ENCODE measurements at regions not wholly inside any gene's neighbourhood (a gene's known extent, or its start where the extent isn't known, plus 50 kb on each side); places are given as distances from the start of the nearest gene placed in this dataset.
"Not testable (repeated sequence)": the region's sequence is repeated elsewhere in the genome, so short reads cannot be mapped to it uniquely, and the experiment has no call there.

DNA sequence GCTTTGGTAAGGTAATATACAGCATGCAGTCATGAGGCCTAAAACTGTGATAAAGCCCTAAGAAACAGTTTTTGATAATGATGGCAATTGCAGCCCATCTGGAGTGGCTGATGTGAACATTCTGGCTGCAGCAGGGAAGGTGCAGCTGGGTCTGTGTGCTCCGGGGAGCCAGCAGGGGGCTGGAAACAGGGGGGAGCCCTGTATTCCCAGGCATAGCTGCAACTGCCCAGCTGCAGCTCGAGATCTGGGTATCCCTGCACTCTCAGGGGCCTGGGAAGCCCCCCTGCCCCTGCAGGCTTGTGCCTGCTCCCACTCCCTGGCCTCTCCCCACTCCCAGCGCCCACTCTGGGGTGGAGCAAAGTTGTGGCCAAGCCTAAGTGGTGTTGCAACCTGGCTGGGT, 95.6 kb downstream of the RRAGB start:
- no peak for DNase-seq

DNA sequence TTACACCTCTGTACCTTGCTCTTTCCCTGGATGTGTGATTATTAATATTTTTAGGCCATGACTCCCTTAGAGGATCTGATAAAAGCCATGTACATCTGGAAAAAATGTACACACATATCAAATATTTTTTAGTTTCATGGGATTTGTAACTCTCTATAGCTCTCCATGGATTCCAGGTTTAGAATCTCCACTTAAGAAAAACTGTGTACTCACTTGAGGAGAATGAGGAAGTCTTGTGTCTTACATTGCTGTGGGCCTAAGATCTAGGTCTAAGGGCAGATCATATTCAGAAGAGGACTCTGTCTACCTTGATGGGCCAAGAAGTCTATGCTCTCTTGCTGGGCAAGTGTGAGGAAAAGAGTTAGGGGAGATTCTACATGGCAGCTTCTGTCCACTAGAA, 98.0 kb downstream of the RRAGB start:
- no peak for DNase-seq

DNA sequence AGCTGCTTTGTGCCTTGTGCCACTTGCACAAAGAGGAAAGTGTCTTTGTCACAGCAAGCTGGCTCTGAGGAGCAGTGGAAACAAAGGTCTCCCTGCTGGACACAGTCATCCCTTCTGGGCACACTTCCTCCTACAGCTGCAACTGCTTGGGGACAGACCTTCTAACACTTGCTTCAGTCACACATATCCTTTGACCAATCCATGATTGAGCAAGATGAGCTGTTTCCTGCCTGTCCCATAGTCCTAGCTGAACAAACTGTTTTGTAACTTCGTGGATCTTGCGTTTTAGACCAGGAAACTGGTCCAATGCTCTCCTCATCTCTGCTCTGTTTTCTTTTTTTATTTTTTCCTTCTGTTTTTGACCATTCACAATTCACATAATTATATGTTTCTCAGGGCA, 98.5 kb downstream of the RRAGB start:
- no peak for DNase-seq

DNA sequence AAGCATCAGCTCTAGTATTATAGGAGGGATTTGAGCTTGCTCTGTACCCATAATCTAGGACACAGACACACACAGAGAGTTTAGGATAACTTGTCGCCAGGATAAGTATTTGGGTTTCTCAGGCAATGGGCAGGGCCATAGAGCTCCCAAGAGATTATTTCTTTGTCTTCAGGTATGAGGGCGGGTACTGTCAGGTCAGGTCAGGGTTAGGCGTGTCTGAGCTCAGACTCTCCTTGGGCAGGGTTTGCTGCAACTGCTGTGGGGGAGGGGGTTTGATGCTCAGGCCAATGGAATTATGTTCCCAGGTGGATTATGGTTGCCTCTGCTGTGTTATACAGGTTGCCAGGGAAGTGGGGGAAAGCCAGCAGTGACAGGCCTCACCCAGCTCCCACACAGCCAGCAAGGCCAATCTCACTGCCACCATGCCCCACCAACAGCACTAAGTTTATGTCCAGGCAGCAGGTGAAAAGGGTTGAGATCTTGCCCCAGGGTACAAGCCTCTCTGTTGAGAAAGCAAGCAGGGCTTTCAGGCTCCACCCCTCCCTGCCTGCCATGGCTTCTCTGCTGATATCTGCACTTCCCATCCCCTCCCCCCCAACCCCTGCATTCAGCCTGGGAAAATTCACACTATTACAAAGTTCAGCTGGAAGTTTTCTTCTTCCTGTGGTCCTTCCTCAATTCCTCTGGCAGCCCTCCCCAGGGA, 101.3 kb downstream of the RRAGB start:
- DNase-seq = no peak

DNA sequence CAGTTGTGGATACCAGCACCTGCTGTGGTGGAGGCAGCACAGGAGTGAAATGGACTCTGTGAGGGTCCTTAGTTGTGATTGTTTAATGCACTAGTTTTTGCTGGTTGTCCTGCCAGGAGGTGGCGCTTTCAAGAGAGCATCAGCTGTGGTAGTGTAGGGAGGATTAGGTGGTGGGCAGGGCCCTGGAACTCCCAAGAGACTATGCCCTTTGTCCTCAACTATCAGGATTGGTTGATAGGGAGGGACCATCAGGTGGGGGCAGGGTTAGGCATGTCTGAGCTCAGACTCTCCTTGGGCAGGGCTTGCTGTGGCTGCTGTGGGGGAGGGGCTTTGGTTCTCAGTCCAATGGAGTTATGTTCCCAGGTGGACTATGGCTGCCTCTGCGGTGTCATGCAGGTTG, 121.9 kb downstream of the RRAGB start:
- DNase-seq = no peak

DNA sequence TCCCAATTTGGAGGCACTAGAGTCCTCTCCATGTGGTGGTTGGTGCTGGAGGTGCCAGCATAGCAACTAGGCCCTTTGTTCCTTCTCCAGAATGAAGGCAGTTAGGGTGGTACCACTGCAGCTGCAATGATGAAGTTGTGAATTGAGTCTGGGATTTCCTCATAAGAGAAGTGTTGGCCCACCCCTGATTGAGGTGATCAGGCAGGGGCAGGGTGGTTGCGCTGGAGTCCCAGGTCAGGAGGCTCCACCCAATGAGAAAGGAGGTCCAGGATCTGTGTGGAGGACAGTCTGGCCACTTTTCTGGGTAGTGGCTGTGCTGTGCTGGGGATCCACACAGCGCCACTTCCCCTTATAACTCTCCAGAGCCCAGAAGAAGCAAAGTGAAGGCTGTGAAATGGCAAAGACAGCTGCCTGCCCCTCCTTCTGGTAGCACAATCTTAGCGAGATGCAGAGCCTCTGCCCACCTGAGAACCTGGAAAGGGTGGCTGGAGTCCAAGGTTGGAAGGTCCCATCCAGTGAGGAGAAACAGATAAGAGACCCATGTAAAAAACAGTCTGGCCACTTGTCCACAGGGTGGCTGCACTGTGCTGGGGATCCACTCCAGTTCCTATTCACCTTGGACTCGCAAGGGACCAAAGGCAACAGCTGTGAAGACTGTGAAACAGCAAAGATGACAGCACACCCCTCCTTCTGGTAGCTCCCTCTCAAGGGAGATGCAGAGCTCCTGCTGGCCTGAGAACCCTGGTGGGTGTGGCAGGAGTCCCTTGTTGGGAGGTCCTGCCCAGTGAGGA, 124.6 kb downstream of the RRAGB start:
- DNase-seq = no peak

DNA sequence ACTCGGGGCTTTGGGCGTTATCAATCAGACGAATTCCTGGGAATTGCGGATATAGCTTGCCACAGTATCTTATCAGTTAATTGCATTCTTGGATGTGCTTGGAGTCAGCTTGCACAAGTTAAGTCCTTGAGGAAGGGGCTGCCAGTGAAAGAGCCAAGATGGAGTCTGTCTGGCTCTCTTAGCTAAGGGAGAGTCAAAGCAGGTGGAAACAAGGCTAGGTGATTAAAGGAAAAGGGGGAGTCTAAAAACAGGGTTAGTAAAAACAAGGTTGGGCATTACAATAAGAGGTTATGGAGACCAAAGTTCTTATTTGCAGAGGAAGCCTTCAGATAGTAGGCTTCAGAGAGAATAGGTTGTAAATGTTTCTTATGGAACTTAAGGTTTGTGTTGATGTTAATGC, 149.2 kb downstream of the RRAGB start:
- DNase-seq = not testable (repeated sequence)

DNA sequence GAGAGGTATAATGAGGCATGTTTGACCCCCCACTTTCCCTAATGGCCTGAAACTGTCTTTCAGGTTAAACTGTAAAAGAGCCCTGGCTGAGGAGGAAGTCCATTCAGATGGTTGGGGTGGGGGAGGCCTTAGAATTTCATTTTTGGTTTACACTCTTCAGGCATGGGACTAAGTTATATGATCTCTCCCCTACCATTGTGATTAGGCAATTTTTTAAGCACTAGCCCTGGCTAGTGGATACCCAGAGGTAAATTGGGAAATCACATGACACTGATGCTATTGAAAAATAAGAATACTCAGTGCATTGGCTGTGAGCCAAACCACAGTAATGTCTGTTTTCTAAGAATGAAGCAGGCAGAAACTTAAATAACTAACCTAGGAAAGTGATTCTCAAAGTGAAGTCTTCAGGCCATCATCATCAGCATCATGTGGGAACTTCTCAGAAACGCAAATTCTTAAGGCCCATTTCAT, 149.7 kb downstream of the RRAGB start:
- DNase-seq = no peak

DNA sequence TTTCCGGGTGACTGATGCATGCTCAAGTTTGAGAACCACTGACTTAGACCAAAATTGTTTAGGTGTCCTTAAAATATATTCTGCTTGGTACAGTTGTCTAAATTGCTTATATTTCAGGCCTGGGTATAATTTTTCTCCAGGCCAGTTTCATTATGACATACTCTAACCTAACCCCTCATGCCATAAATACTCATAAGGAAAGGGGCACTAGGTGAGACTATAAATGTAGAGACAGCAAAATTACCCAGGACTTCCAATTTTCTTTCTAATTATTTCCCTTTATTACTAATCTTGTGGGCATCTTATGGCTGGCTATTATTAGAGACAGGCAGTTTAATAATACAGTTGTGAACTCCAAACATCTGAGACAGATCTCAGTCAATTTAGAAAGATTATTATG, 150.2 kb downstream of the RRAGB start:
- DNase-seq = no peak

DNA sequence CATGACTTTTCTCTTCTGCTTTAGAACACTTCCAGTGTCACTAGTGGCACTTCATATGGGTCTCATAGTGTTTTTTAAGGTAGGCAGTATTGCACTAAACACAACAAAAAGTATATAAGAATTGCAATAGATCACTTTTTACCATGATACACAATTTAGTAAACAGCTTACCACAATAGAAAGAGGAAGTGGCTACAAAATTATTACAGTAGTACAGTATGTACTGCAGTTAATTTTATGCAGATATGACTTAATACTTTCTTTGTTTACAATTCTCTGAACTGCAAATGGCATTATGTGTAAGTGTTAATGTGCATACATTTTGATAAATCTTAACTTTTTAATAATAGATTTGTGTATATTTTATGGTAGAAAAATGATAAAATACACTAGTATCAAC, 157.3 kb downstream of the RRAGB start:
- no peak for DNase-seq

DNA sequence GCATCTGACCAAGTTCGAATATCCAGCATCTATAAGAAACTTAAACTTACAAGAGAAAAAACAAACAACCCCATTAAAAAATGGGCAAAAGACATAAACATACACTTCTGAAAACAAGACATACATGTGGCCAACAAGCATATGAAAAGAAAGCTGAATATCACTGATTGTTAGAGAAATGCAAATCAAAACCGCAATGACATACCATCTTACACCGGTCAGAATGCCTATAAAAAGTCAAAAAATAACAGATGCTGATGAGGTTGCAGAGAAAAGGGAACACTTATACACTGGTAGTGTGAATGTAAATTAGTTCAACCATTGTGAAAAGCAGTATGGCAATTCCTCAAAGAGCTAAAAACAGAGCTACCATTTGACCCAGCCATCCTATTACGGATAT, 166.0 kb downstream of the RRAGB start:
- not testable (repeated sequence) for DNase-seq

DNA sequence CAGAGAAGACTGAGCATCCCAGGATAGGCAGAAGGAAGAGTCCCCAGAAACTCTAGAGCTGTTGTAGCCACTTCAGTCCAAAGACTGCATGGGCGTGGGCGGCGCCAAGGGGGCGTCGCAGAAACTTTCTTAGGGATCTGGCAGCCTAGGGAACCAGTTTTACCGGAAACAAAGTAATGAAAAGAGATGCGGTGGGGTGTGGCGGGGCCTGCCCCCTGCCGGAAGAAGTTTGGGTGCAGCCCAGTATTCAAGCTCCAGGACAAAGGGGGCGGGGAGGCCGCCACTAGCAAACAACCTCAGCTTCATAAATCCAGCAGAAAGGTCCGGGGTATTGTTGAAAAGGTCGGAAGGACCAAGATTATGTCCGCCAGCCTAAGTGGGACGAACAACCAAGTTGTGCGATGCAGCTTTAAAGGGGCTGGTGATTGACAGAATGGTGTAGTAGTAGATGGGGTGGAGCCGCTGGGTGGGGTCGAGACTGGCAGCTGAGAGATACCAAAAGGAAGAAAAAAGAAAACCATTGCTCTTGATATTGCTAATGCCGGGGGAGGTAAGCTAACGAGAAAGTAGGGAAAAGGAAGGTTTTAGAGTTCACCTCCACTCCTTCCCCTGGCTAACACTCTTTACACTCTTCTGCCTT, 190.5 kb downstream of the RRAGB start:
- peak; percentile 49 to 64 (median 52) for DNase-seq

DNA sequence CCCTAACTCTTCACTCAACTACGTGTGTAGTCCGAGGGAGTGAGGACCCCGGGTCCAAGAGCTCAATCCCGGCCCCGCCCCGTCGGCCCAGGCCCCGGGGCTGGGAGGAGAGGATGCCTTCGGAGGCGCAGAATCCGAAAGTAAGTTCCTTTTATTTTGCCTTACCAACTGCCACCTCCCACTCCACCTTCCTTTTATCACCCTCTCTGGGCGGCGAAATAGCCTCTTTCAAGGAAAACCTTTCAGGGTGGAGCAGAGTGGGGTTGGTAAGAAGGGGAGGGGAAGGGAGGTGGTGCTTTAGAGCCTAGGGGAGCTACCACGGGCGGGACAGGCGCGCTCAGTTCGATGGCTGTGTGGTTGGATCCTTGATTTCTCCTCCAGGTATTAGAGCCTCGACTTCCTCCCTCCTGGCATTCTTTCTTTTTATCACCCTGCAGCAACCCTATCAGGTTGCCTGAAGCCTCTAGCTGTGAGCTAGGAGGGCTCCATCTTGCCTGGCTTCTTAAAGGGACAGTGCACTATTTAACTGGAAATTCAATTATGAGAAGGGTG, 191.2 kb downstream of the RRAGB start:
- DNase-seq = peak in 1 of 3 donors; percentile 15

DNA sequence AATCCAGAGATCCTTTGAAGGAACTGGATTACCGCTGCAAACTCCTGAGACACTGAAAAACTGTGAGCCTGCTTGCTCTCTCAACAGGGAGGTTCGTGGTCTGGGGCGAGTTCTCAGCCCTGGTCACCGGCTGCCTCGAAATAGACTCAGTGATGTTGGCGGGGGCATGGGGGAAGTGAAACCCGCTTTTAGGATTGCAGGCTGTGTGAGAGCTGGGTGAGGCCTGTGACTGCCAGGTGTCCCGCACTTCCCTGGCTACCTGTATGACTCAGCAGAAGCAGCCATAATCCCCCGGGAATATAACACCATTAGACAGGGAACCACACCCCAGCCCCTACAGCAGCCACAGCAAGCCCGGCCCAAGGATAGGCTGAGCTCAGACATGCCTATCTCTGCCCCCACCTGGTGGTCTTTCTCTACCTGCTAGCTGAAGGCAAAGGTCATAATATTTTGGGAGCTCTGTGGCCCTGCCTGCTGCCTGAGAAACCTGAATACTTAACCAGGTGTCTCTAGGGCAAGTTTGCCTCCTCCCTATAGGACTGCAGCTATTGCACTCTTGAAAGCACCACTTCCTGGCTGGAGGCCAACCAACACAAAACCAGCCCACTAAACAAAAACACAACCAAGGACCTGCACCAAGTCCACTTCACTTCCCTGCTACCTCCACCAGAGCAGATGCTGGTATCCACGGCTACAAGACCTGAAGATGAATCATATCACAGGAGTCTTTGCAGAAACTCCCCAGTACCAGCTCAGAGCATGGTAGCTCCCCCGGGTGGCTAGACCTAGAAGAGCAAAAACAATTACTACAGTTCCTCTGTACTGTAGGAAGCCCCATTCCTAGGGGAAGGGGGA, 202.0 kb downstream of the RRAGB start:
- DNase-seq = no peak

DNA sequence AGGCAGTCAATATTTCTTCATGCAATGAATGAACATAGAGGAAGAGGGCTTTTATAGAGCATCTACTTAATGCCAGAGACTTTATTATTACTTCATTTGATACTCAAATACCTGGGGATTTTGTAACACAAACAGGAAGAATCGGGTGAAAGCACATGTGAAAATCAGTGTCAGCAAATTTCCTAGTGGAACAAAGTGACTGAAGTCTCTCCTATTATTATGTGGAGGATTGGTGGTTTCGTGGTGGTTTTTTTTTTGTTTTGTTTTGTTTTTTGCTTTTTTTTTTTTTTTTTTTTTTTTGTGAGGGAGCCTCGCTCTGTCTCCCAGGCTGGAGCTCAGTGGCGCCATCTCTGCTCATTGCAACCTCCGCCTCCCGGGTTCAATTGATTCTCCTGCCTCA, 207.0 kb downstream of the RRAGB start:
- no peak for DNase-seq

DNA sequence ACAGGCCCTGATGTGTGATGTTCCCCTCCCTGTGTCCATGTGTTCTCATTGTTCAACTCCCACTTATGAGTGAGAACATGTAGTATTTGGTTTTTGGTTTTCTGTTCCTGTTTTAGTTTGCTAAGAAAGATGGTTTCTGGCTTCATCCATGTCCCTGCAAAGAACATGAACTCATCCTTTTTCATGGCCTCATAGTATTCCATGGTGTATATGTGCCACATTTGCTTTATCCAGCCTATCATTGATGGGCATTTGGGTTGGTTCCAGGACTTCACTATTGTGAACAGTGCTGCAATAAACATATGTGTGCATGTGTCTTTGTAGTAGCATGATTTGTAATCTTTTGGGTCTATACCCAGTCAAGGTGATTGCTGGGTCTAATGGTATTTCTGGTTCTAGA, 211.0 kb downstream of the RRAGB start:
- not testable (repeated sequence) for DNase-seq
